ENCODE measurements at regions not wholly inside any gene's neighbourhood (a gene's known extent, or its start where the extent isn't known, plus 50 kb on each side); places are given as distances from the start of the nearest gene placed in this dataset.

DNA sequence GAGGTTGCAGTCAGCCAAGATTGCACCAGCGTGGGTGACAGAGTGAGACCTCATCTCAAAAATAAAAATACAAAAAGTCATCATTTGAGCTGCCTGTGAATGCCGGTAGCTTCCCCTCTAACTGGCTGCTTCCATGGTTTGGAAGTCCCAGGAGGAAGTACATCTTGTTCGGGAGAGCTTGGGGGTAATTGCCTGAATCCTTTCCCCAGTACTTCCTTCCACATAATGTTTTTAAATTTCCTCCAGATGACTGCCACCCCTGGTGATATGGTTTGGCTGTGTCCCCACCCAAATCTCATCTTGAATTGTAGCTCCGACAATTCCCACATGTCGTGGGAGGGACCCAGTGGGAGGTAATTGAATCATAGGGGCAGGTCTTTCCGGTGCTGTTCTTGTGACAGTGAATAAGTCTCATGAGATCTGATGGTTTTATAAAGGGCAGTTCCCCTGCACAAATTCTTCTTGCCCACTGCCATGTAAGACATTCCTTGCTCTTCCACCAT lies 87.2 kb downstream of the SPRING1 start:
- no peaks in the 10 kb centered on the region for H3K4me1 ChIP-seq
- H3K27me3 ChIP-seq: no peaks in the 10 kb centered on the region
- WGBS, 2 donors: 81 to 82% methylated on average over 6 of the region's 6 CpGs
- intact Hi-C loops (cut with DNase I): no loop called here
- H3K27ac ChIP-seq: no peak overlapping the region
- no peaks in the 10 kb centered on the region for H3K36me3 ChIP-seq
- H3K9me3 ChIP-seq: no peaks in the 10 kb centered on the region
- no peak overlapping the region for H3K4me3 ChIP-seq (replicated peaks in 1 of 3)
- TF ChIP-seq, protein P1, sequence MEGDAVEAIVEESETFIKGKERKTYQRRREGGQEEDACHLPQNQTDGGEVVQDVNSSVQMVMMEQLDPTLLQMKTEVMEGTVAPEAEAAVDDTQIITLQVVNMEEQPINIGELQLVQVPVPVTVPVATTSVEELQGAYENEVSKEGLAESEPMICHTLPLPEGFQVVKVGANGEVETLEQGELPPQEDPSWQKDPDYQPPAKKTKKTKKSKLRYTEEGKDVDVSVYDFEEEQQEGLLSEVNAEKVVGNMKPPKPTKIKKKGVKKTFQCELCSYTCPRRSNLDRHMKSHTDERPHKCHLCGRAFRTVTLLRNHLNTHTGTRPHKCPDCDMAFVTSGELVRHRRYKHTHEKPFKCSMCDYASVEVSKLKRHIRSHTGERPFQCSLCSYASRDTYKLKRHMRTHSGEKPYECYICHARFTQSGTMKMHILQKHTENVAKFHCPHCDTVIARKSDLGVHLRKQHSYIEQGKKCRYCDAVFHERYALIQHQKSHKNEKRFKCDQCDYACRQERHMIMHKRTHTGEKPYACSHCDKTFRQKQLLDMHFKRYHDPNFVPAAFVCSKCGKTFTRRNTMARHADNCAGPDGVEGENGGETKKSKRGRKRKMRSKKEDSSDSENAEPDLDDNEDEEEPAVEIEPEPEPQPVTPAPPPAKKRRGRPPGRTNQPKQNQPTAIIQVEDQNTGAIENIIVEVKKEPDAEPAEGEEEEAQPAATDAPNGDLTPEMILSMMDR (IDR thresholded peaks at IDR 0.05): no peak
- no peak for TF ChIP-seq POLR2A (IDR thresholded peaks at IDR 0.05)
- no peak for DNase-seq

DNA sequence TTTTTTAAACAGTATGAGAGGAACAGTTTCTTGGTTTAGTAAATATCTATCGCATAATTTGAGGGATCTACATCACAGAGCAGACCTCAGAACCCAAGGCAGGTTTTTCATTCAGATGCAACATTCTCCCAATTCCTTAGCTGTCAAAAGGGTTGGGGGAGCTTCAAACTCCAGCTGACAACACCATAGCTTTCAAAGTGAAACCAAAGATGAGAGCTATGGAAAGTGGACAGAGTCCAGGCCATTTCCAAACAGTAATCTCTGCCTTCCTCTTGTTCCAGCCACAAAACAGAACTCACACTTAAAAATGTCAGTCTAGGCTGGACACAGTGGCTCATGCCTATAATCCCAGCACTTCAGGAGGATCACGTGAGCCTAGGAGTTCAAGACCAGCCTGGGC lies 87.8 kb downstream of the SPRING1 start:
- intact Hi-C loops (cut with DNase I): no loop called here
- no peak overlapping the region for H3K4me3 ChIP-seq (replicated peaks in 1 of 3)
- H3K9me3 ChIP-seq: no peaks in the 10 kb centered on the region
- TF ChIP-seq POLR2A (IDR thresholded peaks at IDR 0.05): no peak
- H3K27ac ChIP-seq: no peak overlapping the region
- WGBS, 2 donors: 90 to 98% methylated on average over 2 of the region's 2 CpGs
- H3K36me3 ChIP-seq: no peaks in the 10 kb centered on the region
- H3K27me3 ChIP-seq: no peaks in the 10 kb centered on the region
- H3K4me1 ChIP-seq: no peaks in the 10 kb centered on the region
- no peak for DNase-seq

DNA sequence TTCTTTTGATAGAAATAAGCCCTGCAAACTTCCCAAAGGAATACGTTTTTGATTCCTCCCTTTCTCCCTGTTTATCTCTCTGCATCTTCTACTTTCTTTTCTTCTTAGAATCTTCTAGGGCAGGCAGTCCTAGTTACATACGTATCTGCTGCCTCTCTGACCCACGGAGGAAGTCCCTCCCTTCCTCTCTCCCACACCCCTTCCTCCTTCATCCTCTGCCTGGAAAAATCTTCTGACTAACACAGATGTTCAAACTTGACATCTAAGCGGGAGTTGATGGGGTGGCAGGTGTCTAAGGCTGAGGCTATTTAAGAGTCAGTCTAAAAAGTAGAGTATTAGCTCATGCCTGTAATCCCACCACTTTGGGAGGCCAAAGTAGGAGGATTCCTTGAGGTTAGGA lies 88.6 kb downstream of the MAP1LC3B2 start:
- Histone ChIP-seq H3K27ac (no peak overlapping the region), H3K9me3 (no peaks in the 10 kb centered on the region), H3K4me1 (no peaks in the 10 kb centered on the region), H3K36me3 (no peaks in the 10 kb centered on the region), H3K4me3 (replicated peaks in 1 of 3) (no peak overlapping the region), H3K27me3 (no peaks in the 10 kb centered on the region)
- no peak for DNase-seq
- intact Hi-C loops (cut with DNase I): no loop called here
- WGBS, 2 donors: 60% methylated on average over 4 of the region's 4 CpGs
- no peak for TF ChIP-seq POLR2A (IDR thresholded peaks at IDR 0.05)
- TF ChIP-seq, protein P1 (IDR thresholded peaks at IDR 0.05): no peak

DNA sequence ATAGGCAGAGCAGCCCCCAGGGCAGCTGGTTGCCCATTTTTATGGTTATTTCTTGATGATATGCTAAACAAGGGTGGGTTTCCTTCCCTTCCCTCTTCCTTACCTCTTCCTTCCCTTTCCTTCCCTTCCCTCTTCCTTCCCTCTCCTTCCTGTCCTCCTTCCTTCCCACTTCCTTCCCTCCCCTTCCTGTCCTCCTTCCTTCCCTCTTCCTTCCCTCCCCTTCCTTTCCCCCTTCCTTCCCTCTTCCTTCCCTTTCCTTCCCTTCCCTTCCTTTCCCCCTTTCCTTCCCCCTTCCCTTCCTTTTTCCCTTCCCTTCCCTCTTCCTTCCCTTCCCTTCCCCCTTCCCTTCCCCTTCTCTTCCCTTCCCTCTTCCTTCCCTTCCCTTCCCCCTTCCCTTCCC lies 87.7 kb downstream of the MAP1LC3B2 start:
- Histone ChIP-seq H3K9me3 (no peaks in the 10 kb centered on the region), H3K4me3 (replicated peaks in 1 of 3) (no peak overlapping the region), H3K27me3 (no peaks in the 10 kb centered on the region), H3K27ac (no peak overlapping the region), H3K36me3 (no peaks in the 10 kb centered on the region), H3K4me1 (no peaks in the 10 kb centered on the region)
- TF ChIP-seq, protein P1 (IDR thresholded peaks at IDR 0.05): no peak
- no peak for TF ChIP-seq POLR2A (IDR thresholded peaks at IDR 0.05)
- no peak for DNase-seq
- intact Hi-C loops (cut with DNase I): no loop called here

DNA sequence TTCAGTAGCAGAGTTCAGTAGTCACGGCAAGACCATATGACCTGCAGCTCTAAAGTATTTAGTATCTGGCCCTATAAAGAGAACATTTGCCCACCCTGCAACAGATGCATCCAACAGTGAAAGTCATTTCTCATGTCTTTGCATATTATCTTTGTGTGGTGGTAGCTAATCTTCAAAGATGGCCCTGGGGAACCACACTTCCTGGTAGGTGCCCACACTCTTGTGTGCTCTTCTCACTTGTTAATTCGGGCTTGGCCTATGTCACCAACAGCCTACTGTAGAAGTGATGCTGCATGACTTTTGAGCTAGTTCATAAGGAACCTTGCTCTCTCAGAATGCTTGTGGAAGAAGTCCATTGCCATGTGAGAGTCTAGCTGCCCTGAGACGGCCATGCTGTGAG lies 85.6 kb downstream of the MAP1LC3B2 start:
- 93 to 98% methylated on average over 3 of the region's 3 CpGs for WGBS, 2 donors
- H3K27me3 ChIP-seq: no peaks in the 10 kb centered on the region
- H3K36me3 ChIP-seq: no peaks in the 10 kb centered on the region
- H3K4me3 ChIP-seq (replicated peaks in 1 of 3): no peak overlapping the region
- H3K9me3 ChIP-seq: no peaks in the 10 kb centered on the region
- no peak for TF ChIP-seq POLR2A (IDR thresholded peaks at IDR 0.05)
- TF ChIP-seq, protein P1 (IDR thresholded peaks at IDR 0.05): no peak
- intact Hi-C loops (cut with DNase I): no loop called here
- H3K4me1 ChIP-seq: no peaks in the 10 kb centered on the region
- no peak for DNase-seq
- H3K27ac ChIP-seq: no peak overlapping the region

DNA sequence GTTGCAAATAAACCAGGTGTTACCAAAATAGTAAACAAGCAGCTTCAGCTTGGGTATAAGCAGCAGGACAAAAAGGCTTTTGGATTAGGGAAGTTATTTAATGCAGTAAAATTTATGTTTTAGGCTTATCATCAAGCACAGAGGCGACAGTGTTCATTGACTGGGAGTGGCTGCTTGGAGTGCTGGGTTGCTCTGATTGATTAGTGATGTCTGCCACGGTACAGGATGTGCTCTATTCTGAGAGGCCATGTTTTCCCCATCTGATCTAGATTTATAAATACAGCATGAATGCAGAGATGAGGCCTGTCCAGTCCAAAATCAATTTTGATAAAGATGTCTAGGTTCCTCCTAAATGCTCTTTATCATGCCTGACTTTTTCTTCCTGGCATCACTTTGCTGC lies 83.5 kb downstream of the MAP1LC3B2 start:
- no peak for DNase-seq
- H3K4me3 ChIP-seq (replicated peaks in 1 of 3): no peak overlapping the region
- no peaks in the 10 kb centered on the region for H3K36me3 ChIP-seq
- H3K27ac ChIP-seq: no peak overlapping the region
- H3K9me3 ChIP-seq: no peaks in the 10 kb centered on the region
- TF ChIP-seq POLR2A (IDR thresholded peaks at IDR 0.05): no peak
- TF ChIP-seq, protein P1 (IDR thresholded peaks at IDR 0.05): no peak
- WGBS, 2 donors: 87 to 90% methylated on average over 2 of the region's 2 CpGs
- H3K27me3 ChIP-seq: no peaks in the 10 kb centered on the region
- H3K4me1 ChIP-seq: no peaks in the 10 kb centered on the region
- intact Hi-C loops (cut with DNase I): no loop called here

All from thyroid gland (tissue), 4 donors.